Duodenal mucosa (tissue), 2 donors: ENCODE measurements at regions not wholly inside any gene's neighbourhood (a gene's known extent, or its start where the extent isn't known, plus 50 kb on each side); places are given as distances from the start of the nearest gene placed in this dataset.
"Not testable (repeated sequence)": the region's sequence is repeated elsewhere in the genome, so short reads cannot be mapped to it uniquely, and the experiment has no call there.

Source experiments
- H3K27ac ChIP-seq: one replicate; pipeline ENCODE4 v1.7.0; 2013; ENCODE audit warnings: low read depth, low read length
- H3K27me3 ChIP-seq, 2 donors: one replicate each; pipeline ENCODE4 v1.7.0; 2013; ENCODE audit warnings: low read length in 2 of 2, control low read depth in 1 of 2; ENCODE audit not compliant: insufficient read depth in 2 of 2, control insufficient read depth in 1 of 2
- H3K36me3 ChIP-seq, 2 donors: one replicate each; pipeline ENCODE4 v1.7.0; 2013; ENCODE audit warnings: low read length in 2 of 2, control low read depth in 1 of 2; ENCODE audit not compliant: insufficient read depth in 2 of 2, control insufficient read depth in 1 of 2
- H3K4me1 ChIP-seq, 2 donors: one replicate each; pipeline ENCODE4 v1.7.0; 2013; ENCODE audit warnings: low read length in 2 of 2, control low read depth in 1 of 2; ENCODE audit not compliant: insufficient read depth in 2 of 2, control insufficient read depth in 1 of 2
- H3K4me3 ChIP-seq, 2 donors: one replicate each; pipeline ENCODE4 v1.7.0; 2013; ENCODE audit warnings: low read length in 2 of 2, low read depth in 1 of 2
- H3K9ac ChIP-seq, 2 donors: one replicate each; pipeline ENCODE4 v1.7.0; 2013; ENCODE audit warnings: low read length in 2 of 2, low read depth in 1 of 2
- H3K9me3 ChIP-seq, 2 donors: one replicate each; pipeline ENCODE4 v1.7.0; 2013; ENCODE audit warnings: low read length in 2 of 2, control low read depth in 1 of 2; ENCODE audit not compliant: control insufficient read depth in 1 of 2

DNA sequence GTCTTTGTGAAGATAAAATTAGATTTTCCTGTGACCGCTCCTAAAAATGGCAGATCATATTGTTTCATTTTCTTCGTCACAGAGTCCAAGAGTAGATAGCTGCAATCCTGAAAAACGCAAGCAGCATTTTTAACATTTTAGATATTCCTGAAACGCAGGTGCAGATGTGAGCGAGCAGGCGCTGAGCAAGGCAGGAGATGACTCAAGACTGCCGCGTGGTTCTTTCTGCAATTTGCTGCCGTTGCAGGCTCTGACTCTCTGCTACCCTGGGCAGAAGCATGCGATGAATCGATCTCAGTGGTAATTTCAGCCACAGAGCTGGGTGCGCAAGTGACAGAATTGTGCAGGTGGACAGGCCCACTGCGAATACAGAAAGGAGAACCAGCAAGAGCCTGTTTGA is 331.9 kb downstream of the ACTR3B start:
- no peaks in the 10 kb centered on the region for H3K4me1 ChIP-seq
- no peaks in the 10 kb centered on the region for H3K36me3 ChIP-seq
- H3K9me3 ChIP-seq, result no peaks in the 10 kb centered on the region
- H3K27me3 ChIP-seq, result no peaks in the 10 kb centered on the region
- no peak overlapping the region for H3K27ac ChIP-seq
- H3K9ac ChIP-seq, result no peak overlapping the region
- H3K4me3 ChIP-seq, result no peak overlapping the region

DNA sequence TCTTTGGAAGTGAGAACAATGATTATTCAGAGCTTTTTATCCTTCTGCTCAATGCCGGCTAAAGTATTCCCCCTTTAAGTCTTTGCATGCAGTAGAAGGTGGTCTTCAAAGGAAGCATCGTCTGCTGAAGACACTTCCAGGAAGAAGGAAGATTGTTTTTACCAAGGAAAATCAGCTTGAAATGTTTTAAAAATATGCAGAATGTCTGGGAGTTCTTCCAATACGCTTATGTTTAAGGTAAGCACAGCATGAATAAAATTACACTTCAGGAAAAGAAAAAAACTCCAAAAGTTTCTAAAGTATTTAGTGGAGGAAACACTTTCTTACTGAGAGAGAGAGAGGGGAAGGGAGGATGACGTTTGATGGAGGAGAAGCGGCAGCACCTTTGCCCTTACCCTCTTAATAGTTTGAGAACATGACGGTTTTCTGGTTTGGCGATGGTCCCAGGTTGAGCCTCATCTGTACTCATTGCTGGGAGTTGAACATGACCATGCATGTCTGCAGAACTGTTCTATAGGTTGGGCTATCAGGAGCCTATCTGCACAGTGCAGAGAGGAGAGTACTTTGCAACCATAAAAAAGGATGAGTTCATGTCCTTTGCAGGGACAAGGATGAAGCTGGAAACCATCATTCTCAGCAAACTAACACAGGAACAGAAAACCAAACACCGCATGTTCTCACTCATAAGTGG is 338.1 kb downstream of the ACTR3B start:
- Histone ChIP-seq H3K4me3 (no peak overlapping the region), H3K9me3 (no peaks in the 10 kb centered on the region), H3K4me1 (no peaks in the 10 kb centered on the region), H3K36me3 (no peaks in the 10 kb centered on the region), H3K9ac (no peak overlapping the region), H3K27ac (no peak overlapping the region), H3K27me3 (no peaks in the 10 kb centered on the region)

DNA sequence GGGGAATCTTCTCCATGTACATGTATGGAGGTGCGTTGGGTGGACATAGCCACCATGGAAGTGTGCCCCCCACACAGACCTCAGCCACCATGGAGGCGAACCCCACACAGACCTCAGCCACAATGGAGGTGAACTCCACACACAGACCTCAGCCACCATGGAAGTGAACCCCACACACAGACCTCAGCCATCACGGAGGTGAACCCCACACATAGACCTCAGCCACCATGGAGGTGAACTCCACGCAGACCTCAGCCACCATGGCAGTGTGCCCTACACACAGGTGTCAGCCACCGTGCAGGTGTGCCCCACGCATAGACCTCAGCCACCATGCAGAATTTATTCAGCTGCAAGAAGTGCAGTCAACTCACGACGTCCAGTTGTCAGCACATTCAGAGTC is 339.7 kb downstream of the ACTR3B start:
- Histone ChIP-seq H3K27me3 (no peaks in the 10 kb centered on the region), H3K36me3 (no peaks in the 10 kb centered on the region), H3K27ac (no peak overlapping the region), H3K9me3 (no peaks in the 10 kb centered on the region), H3K4me3 (no peak overlapping the region), H3K9ac (no peak overlapping the region), H3K4me1 (no peaks in the 10 kb centered on the region)

DNA sequence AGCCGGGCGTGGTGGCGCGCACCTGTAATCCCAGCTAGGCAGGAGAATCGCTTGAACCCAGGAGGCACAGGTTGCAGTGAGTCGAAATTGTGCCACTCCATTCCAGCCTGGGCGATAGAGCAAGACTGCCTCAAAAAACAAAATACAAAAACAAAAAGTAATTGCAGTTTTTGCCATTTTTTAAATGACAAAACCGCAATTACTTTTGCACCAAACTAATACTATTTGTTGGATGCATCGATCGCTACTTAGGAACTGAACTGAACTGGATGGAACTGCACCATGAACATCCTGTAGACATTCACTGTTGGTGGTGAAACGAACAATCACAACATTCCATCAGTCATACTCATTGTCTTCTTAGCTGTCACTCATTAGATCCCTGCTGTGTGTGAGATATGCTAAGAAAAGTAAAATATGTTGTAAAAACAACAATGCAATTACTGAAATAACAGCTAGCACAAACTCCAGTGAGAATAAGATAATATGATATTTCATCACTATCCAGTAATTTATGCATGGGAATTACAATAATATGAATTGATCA is 341.2 kb downstream of the ACTR3B start:
- no peak overlapping the region for H3K27ac ChIP-seq
- no peaks in the 10 kb centered on the region for H3K9me3 ChIP-seq
- H3K4me3 ChIP-seq, result no peak overlapping the region
- no peaks in the 10 kb centered on the region for H3K4me1 ChIP-seq
- H3K27me3 ChIP-seq, result no peaks in the 10 kb centered on the region
- H3K9ac ChIP-seq, result no peak overlapping the region
- H3K36me3 ChIP-seq, result no peaks in the 10 kb centered on the region

DNA sequence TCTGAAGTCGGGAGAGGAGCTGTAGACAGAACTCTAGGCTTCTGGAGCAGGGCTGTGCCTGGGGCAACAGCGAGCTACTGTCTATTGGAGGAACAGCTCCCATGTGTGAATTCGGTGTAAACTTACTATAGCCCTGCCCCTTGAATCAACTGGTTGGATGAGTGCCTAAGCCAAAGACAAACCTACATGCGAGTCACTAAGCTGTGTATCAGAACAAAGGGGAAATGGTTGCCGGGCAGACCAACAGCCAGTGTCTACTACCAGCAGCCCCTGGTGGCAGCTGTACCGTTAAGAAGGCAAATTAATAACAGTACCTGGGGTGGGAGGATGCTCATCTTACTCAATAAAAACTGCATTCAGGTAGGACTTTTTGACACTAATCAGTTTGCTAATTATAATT is 343.6 kb downstream of the ACTR3B start:
- no peak overlapping the region for H3K4me3 ChIP-seq
- H3K36me3 ChIP-seq, result no peaks in the 10 kb centered on the region
- H3K27ac ChIP-seq, result no peak overlapping the region
- H3K4me1 ChIP-seq, result no peaks in the 10 kb centered on the region
- no peaks in the 10 kb centered on the region for H3K9me3 ChIP-seq
- no peaks in the 10 kb centered on the region for H3K27me3 ChIP-seq
- no peak overlapping the region for H3K9ac ChIP-seq

DNA sequence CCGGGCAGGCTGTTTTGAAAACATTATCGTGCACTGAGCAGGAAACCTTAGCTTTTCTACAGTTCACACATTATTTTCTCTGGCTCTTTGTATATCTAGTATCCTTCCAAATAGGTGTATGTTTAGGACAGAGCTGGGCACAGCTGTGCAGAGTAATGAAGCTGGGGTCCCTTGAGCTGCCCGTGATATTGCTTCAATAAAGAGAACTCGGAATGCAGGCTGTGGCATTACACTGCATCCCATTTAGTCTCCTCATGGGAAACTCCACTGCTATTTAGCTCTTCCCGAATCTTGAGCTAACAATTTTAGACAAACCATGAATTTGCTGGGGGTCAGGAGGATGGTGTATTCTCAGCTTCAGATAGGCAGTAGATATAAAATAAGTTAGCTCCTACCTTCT is 348.3 kb downstream of the ACTR3B start:
- no peaks in the 10 kb centered on the region for H3K4me1 ChIP-seq
- H3K27ac ChIP-seq, result no peak overlapping the region
- H3K9ac ChIP-seq, result no peak overlapping the region
- H3K9me3 ChIP-seq, result peaks cover 3 to 13% of the 10 kb centered on the region in 2 donors
- H3K36me3 ChIP-seq, result no peaks in the 10 kb centered on the region
- H3K4me3 ChIP-seq, result no peak overlapping the region
- H3K27me3 ChIP-seq, result no peaks in the 10 kb centered on the region

DNA sequence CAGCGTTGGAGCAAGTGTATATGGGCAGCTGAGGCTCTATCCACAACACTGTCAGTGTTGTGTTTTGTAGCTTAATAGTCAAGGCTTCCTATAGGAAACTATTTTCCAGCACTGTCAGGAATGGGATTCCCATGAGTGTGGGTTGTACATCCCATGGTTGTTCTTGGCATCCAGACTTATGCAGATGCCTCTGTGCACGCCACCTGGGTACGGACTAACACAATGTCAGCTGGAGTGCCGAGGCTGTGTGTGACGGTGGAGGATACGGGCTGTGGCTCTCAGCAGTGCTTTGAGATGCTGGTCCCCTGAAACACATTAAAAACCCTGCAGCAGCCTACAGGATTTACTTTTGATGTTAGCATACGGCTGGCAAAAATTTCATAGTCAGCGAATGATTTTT is 350.0 kb downstream of the ACTR3B start:
- Histone ChIP-seq H3K4me3 (no peak overlapping the region), H3K9me3 (peaks cover 3 to 17% of the 10 kb centered on the region in 2 donors), H3K27me3 (no peaks in the 10 kb centered on the region), H3K36me3 (no peaks in the 10 kb centered on the region), H3K9ac (no peak overlapping the region), H3K4me1 (no peaks in the 10 kb centered on the region), H3K27ac (no peak overlapping the region)

DNA sequence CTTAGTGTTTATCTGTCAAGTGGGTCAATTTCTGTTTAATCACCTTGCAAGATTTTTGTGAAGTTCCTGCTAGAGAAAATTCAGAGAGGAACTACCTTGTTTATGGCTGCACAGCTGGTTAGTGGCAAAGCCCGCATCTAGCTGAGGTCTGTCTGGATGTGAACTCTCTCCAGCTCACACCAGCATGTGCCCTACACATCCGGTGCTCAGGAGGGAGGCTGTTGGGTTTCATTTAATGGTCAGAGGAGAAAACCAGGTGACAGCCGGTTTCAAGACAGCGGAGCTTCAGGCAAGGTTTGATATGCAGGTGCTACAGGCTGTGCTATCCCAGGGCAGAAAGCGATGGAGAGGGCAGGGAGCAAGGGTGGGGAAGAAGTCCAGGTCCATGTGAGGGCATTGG is 351.1 kb downstream of the ACTR3B start:
- H3K4me1 ChIP-seq, result no peaks in the 10 kb centered on the region
- no peak overlapping the region for H3K27ac ChIP-seq
- no peak overlapping the region for H3K4me3 ChIP-seq
- no peaks in the 10 kb centered on the region for H3K36me3 ChIP-seq
- no peak overlapping the region for H3K9ac ChIP-seq
- H3K9me3 ChIP-seq, result peaks cover 3 to 17% of the 10 kb centered on the region in 2 donors
- H3K27me3 ChIP-seq, result no peaks in the 10 kb centered on the region

DNA sequence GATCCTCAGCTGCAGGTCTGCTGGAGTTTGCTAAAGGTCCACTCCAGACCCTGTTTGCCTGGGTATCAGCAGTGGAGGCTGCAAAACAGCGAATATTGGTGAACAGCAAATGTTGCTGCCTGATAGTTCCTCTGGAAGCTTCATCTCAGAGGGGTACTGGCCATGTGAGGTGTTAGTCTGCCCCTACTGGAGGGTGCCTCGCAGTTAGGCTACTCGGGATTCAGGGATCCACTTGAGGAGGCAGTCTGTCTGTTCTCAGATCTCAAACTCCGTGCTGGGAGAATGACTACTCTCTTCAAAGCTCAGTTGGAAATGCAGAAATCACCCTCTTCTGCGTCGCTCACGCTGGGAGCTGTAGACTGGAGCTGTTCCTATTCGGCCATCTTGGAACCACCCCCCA is 362.7 kb downstream of the ACTR3B start:
- not testable (repeated sequence) for H3K9me3 ChIP-seq, H3K27me3 ChIP-seq, H3K4me1 ChIP-seq, H3K27ac ChIP-seq, H3K4me3 ChIP-seq, H3K9ac ChIP-seq, H3K36me3 ChIP-seq

DNA sequence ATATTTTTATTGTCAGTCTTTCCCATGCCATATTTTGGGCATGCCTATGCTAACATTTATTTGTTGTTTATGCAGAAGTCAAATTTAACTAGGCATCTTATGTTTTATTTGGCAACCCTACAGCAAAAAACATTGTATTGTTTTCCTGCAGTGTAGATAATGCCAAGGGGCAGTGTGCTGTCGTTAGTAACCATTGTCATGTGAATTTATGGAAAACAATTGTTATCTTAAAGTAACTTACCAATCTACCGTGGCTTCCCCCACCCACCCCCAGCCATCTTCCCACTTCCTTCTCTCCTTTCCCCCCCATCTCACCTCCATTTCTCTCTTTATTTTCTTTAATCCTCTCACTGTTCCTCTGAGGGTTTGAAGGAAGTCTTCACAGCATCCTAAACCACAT is 370.5 kb downstream of the ACTR3B start:
- H3K4me1 ChIP-seq, result no peaks in the 10 kb centered on the region
- H3K4me3 ChIP-seq, result no peak overlapping the region

More for the DNA sequence above, 370.5 kb downstream of the ACTR3B start:
- Histone ChIP-seq H3K9me3 (peaks cover 0 to 8% of the 10 kb centered on the region in 2 donors), H3K9ac (no peak overlapping the region), H3K36me3 (no peaks in the 10 kb centered on the region), H3K27ac (no peak overlapping the region), H3K27me3 (no peaks in the 10 kb centered on the region)
